ENCODE measurements at regions not wholly inside any gene's neighbourhood (a gene's known extent, or its start where the extent isn't known, plus 50 kb on each side); places are given as distances from the start of the nearest gene placed in this dataset.
"Not testable (repeated sequence)": the region's sequence is repeated elsewhere in the genome, so short reads cannot be mapped to it uniquely, and the experiment has no call there.

GRCh38 chr6:140017470-140017869 is 643.0 kb upstream of the CITED2 start:
- Histone ChIP-seq H3K9me3 (no peaks in the 10 kb centered on the region; the same call in 1 of the 2 replicates), H3K4me3 (no peak overlapping the region), H3K36me3 (no peaks in the 10 kb centered on the region), H3K27me3 (no peaks in the 10 kb centered on the region)
- DNase-seq: no peak

- Histone ChIP-seq H3K27me3 (no peaks in the 10 kb centered on the region), H3K36me3 (no peaks in the 10 kb centered on the region), H3K4me3 (no peak overlapping the region), H3K9me3 (peaks cover 19% of the 10 kb centered on the region)
- no peak for DNase-seq
These were observed 637.7 kb upstream of the CITED2 start for GRCh38 chr6:140012150-140012549.

GRCh38 chr6:140011537-140011936 is 637.1 kb upstream of the CITED2 start:
- H3K27me3 ChIP-seq: no peaks in the 10 kb centered on the region
- no peak overlapping the region for H3K4me3 ChIP-seq
- H3K36me3 ChIP-seq: no peaks in the 10 kb centered on the region
- peaks cover 19% of the 10 kb centered on the region for H3K9me3 ChIP-seq
- no peak for DNase-seq

GRCh38 chr6:140009286-140009685 is 634.8 kb upstream of the CITED2 start:
- Histone ChIP-seq H3K36me3 (no peaks in the 10 kb centered on the region), H3K9me3 (peaks cover 19% of the 10 kb centered on the region), H3K27me3 (no peaks in the 10 kb centered on the region), H3K4me3 (no peak overlapping the region)
- DNase-seq: no peak

- no peak overlapping the region for H3K4me3 ChIP-seq
- DNase-seq: no peak
- H3K36me3 ChIP-seq: no peaks in the 10 kb centered on the region
- no peaks in the 10 kb centered on the region for H3K27me3 ChIP-seq
- H3K9me3 ChIP-seq: peaks cover 19% of the 10 kb centered on the region
These were observed 633.1 kb upstream of the CITED2 start for GRCh38 chr6:140007525-140007924.

- H3K36me3 ChIP-seq: no peaks in the 10 kb centered on the region
- H3K27me3 ChIP-seq: no peaks in the 10 kb centered on the region
- no peak overlapping the region for H3K4me3 ChIP-seq
- no peak for DNase-seq
- peaks cover 14% of the 10 kb centered on the region for H3K9me3 ChIP-seq
These were observed 628.8 kb upstream of the CITED2 start for GRCh38 chr6:140003217-140003616.

- no peak overlapping the region for H3K4me3 ChIP-seq
- no peaks in the 10 kb centered on the region for H3K36me3 ChIP-seq
- DNase-seq: no peak
- H3K27me3 ChIP-seq: no peaks in the 10 kb centered on the region
- H3K9me3 ChIP-seq: peaks cover 6% of the 10 kb centered on the region
These were observed 628.1 kb upstream of the CITED2 start for GRCh38 chr6:140002396-140003022.

GRCh38 chr6:140001821-140002341 is 627.4 kb upstream of the CITED2 start:
- Histone ChIP-seq H3K36me3 (no peaks in the 10 kb centered on the region), H3K4me3 (no peak overlapping the region), H3K9me3 (peaks cover 3% of the 10 kb centered on the region; the same call in 1 of the 2 replicates), H3K27me3 (no peaks in the 10 kb centered on the region)
- no peak for DNase-seq

GRCh38 chr6:140001005-140001404 is 626.6 kb upstream of the CITED2 start:
- Histone ChIP-seq H3K4me3 (no peak overlapping the region), H3K36me3 (no peaks in the 10 kb centered on the region), H3K27me3 (no peaks in the 10 kb centered on the region), H3K9me3 (peaks cover 3% of the 10 kb centered on the region; the same call in 1 of the 2 replicates)
- DNase-seq: no peak

GRCh38 chr6:139999661-140000060 is 625.2 kb upstream of the CITED2 start:
- not testable (repeated sequence) for H3K27me3 ChIP-seq, H3K9me3 ChIP-seq, DNase-seq, H3K4me3 ChIP-seq, H3K36me3 ChIP-seq

- not testable (repeated sequence) for H3K9me3 ChIP-seq, DNase-seq, H3K27me3 ChIP-seq, H3K36me3 ChIP-seq, H3K4me3 ChIP-seq
These were observed 624.0 kb upstream of the CITED2 start for GRCh38 chr6:139998478-139998877.

- no peak for DNase-seq
- no peaks in the 10 kb centered on the region for H3K27me3 ChIP-seq
- no peak overlapping the region for H3K4me3 ChIP-seq
- H3K9me3 ChIP-seq: peaks cover 6% of the 10 kb centered on the region
- no peaks in the 10 kb centered on the region for H3K36me3 ChIP-seq
These were observed 621.9 kb upstream of the CITED2 start for GRCh38 chr6:139996253-139996834.

- Histone ChIP-seq H3K27me3 (no peaks in the 10 kb centered on the region), H3K36me3 (no peaks in the 10 kb centered on the region), H3K4me3 (no peak overlapping the region), H3K9me3 (peaks cover 3% of the 10 kb centered on the region)
- DNase-seq: no peak
These were observed 620.5 kb upstream of the CITED2 start for GRCh38 chr6:139994998-139995397.

GRCh38 chr6:139990856-139991465 is 616.5 kb upstream of the CITED2 start:
- H3K4me3 ChIP-seq: no peak overlapping the region
- no peak for DNase-seq

GRCh38 chr6:139990026-139990686 is 615.7 kb upstream of the CITED2 start:
- Histone ChIP-seq H3K36me3 (no peaks in the 10 kb centered on the region), H3K4me3 (no peak overlapping the region), H3K9me3 (peaks cover 4% of the 10 kb centered on the region), H3K27me3 (no peaks in the 10 kb centered on the region)
- no peak for DNase-seq

More at GRCh38 chr6:139990856-139991465, 616.5 kb upstream of the CITED2 start:
- peaks cover 4% of the 10 kb centered on the region for H3K9me3 ChIP-seq
- no peaks in the 10 kb centered on the region for H3K36me3 ChIP-seq
- no peaks in the 10 kb centered on the region for H3K27me3 ChIP-seq

- H3K9me3 ChIP-seq: peaks cover 2% of the 10 kb centered on the region
- no peak overlapping the region for H3K4me3 ChIP-seq
- no peaks in the 10 kb centered on the region for H3K36me3 ChIP-seq
- no peaks in the 10 kb centered on the region for H3K27me3 ChIP-seq
- no peak for DNase-seq
These were observed 614.2 kb upstream of the CITED2 start for GRCh38 chr6:139988685-139989084.

GRCh38 chr6:139987091-139987490 is 612.6 kb upstream of the CITED2 start:
- no peaks in the 10 kb centered on the region for H3K36me3 ChIP-seq

More at GRCh38 chr6:139987091-139987490, 612.6 kb upstream of the CITED2 start:
- DNase-seq: no peak
- Histone ChIP-seq H3K27me3 (no peaks in the 10 kb centered on the region), H3K4me3 (no peak overlapping the region), H3K9me3 (peaks cover 2% of the 10 kb centered on the region; the same call in 1 of the 2 replicates)
